Gastroesophageal sphincter (tissue), 3 donors: ENCODE measurements at regions not wholly inside any gene's neighbourhood (a gene's known extent, or its start where the extent isn't known, plus 50 kb on each side); places are given as distances from the start of the nearest gene placed in this dataset.

Source experiments
- POLR2A ChIP-seq, 2 donors: fragments of 450-650 bp; IDR thresholded peaks; one replicate each; pipeline ENCODE4 v1.6.1; 2017; ENCODE audit warnings: antibody characterized with exemption in 2 of 2, mild to moderate bottlenecking in 2 of 2, moderate library complexity in 1 of 2
- TF ChIP-seq, protein P1 (sequence below), 4 experiments: fragments of 200-600 bp in 2 of 4; fragments of 450-650 bp in 2 of 4; sonication (generic) in 1 of 4; IDR thresholded peaks; one replicate each; pipeline ENCODE4 v1.5.1; 2017 to 2019; ENCODE audit warnings: antibody characterized with exemption in 4 of 4, mild to moderate bottlenecking in 2 of 4, moderate library complexity in 2 of 4

DNA sequence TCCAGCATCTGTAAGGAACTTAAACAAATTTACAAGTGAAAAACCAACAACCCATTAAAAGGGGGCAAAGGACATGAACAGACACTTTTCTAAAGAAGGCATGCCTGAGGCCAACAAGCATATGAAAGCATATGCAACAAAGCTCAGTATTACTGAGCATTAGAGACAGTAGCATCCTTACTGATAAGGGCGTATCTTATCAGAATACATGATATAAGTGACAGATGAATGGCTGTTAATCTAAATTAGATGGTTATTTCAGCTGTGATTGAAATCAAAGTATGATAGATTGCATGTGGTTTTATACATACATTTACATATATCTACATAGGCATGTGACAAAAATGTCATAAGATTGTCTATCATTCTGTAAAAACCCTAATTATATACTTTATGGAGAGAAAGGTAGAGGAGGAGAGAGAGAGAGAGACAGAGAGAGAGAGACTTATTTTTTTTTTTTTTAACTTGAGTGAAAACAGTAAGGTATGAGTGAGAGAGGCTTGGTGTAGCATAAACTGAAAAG, 1240.7 kb downstream of the FAM181B start:
- TF ChIP-seq, protein P1, sequence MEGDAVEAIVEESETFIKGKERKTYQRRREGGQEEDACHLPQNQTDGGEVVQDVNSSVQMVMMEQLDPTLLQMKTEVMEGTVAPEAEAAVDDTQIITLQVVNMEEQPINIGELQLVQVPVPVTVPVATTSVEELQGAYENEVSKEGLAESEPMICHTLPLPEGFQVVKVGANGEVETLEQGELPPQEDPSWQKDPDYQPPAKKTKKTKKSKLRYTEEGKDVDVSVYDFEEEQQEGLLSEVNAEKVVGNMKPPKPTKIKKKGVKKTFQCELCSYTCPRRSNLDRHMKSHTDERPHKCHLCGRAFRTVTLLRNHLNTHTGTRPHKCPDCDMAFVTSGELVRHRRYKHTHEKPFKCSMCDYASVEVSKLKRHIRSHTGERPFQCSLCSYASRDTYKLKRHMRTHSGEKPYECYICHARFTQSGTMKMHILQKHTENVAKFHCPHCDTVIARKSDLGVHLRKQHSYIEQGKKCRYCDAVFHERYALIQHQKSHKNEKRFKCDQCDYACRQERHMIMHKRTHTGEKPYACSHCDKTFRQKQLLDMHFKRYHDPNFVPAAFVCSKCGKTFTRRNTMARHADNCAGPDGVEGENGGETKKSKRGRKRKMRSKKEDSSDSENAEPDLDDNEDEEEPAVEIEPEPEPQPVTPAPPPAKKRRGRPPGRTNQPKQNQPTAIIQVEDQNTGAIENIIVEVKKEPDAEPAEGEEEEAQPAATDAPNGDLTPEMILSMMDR (IDR thresholded peaks at IDR 0.05) = no peak
- no peak for TF ChIP-seq POLR2A (IDR thresholded peaks at IDR 0.05)
